GM21528 (cell line): ENCODE measurements at regions not wholly inside any gene's neighbourhood (a gene's known extent, or its start where the extent isn't known, plus 50 kb on each side); places are given as distances from the start of the nearest gene placed in this dataset.

Source experiments
- ATAC-seq: cut with Tn5 transposase; IDR thresholded peaks from one replicate; pipeline ENCODE4 v1.9.1; 2021; ENCODE audit warnings: mild to moderate bottlenecking, moderate library complexity; ENCODE audit not compliant: unreplicated experiment, low FRiP score

- ATAC-seq: no peak
These were observed 51.1 kb upstream of the POMGNT2 start for GRCh38 chr3:43156812-43157455.

- ATAC-seq: no peak
These were observed 49.7 kb upstream of the POMGNT2 start for GRCh38 chr3:43155464-43156121.
